Dermis blood vessel endothelial cell (primary cell): ENCODE measurements at regions not wholly inside any gene's neighbourhood (a gene's known extent, or its start where the extent isn't known, plus 50 kb on each side); places are given as distances from the start of the nearest gene placed in this dataset.
"Not testable (repeated sequence)": the region's sequence is repeated elsewhere in the genome, so short reads cannot be mapped to it uniquely, and the experiment has no call there.

Source experiments
- DNase-seq: peaks from one replicate; pipeline ENCODE4 v3.0.0; 2010

- DNase-seq, result no peak
These were observed 155.4 kb upstream of the FAM241A start for GRCh38 chr4:111989817-111990216.

DNA sequence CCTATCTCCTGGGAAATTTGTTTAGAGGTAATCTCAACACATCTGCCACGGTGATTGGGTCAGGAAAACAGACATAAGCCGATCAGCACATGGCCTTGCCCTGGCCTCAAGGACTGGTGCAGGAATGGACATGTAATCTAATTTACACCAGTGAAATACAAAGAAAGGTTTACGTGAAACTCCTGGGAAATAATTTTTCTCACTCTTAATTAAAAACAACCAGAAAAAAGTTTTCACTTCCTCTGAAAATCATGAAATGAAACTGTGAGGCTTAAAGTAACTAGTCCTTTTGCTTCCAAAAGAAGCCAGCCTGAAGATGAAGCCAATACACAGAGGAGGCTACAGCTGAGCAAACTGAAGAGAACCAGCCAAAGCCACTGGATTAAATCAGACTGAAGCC lies 154.1 kb upstream of the FAM241A start:
- DNase-seq, result no peak

DNA sequence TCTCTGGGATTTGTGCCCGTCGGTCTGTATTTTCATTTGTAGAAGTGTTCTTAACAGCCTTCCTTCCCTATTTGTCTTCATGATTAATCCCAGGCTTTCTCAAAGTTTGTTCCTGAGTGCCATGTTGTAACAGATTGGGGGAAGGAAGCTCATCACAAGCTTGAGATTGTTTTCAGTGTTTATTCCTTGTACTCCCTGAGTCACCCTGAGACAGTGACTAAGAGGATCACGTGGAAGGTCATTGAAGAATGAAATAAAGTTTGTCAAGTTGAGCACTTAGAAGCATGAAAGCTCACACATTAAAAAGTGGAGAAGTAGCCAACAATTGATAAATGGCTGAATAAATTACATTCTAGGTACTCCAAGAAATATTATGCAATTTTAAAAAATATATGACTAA lies 153.5 kb upstream of the FAM241A start:
- peak; percentile 47 for DNase-seq

- DNase-seq, result no peak
These were observed 152.7 kb upstream of the FAM241A start for GRCh38 chr4:111992351-111993168.

GRCh38 chr4:111994392-111994791 lies 150.9 kb upstream of the FAM241A start:
- DNase-seq, result no peak

GRCh38 chr4:111997785-111998184 lies 147.5 kb upstream of the FAM241A start:
- no peak for DNase-seq

- DNase-seq, result no peak
These were observed 145.5 kb upstream of the FAM241A start for GRCh38 chr4:111999801-112000200.

DNA sequence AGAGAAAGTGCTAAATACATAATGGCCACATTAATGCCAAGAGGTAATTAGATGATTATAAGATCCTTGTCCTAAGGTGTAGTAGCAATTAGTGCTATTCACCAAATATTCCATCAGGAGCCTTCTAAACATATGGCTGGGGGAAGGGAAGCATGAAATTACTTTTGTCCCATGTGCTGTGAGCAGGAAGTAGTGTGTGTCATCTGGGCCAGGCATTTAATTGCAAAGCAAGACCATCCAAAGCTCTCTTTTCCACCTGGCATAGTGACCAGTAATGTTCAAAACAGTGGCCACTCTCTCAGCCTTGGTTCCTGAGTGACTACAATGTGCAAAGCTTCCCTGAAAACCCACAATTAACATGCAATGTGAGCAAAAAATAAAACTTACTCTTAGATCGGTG lies 144.2 kb upstream of the FAM241A start:
- DNase-seq, result no peak

DNA sequence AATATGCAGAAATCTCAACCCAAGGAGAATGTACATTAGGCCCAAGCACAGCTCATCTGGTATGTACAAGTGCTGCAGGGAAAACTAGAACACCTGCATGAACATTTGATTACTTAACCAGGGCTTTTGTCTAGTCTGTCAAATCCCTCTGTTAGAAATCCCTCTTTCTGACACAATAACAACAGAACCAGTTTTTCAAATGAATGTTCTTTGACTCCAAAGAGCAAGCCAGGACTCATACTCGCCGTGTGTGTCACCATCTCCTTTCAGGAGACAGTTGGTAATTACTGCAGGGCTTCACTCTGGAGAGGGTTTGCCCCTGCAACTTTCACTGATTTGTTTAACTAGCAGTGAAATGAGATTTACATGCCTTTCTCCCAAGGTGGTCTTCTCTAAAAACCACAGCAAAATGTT lies 143.0 kb upstream of the FAM241A start:
- DNase-seq, result no peak

- DNase-seq, result no peak
These were observed 141.9 kb upstream of the FAM241A start for GRCh38 chr4:112003231-112003907.

- DNase-seq, result no peak
These were observed 140.2 kb upstream of the FAM241A start for GRCh38 chr4:112005027-112005426.

DNA sequence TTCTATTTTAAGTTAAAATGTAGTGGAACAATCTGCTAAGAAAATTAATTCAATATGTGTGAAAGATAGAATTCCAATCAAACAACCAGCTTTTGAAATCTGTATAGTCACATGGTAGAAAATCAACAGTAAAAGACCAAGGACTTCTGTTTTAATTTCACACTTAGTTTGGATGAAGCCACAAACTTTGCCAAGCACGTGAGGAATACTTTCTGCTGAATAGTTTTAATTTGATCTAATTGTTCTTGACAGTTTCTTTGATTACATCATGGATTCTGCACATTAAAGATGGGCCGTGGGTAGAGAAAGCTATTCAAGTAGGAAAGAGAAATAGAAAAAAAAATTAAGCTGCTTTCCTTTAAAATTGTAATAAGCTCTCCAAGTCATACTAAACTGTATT lies 137.9 kb upstream of the FAM241A start:
- no peak for DNase-seq

DNA sequence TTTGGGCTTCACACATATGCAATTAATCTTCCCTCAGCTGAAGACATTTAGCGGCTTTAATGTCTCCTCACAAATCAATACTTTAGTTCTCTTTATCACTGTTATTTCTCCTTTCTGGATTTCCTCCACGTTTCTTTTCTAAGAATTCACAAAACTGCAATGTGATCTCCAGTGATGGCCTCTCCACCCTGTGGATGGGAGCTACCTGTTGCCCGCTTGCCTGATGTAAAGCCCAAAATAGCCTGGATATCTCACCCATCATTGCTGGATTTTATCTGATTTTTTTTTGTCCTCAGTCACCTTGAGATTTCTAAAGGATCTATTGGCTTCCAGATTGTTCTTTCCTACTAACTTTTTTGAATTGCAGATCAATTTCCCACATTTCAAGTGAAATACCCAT lies 129.3 kb upstream of the FAM241A start:
- no peak for DNase-seq

GRCh38 chr4:112023402-112023950 lies 121.8 kb upstream of the FAM241A start:
- no peak for DNase-seq

DNA sequence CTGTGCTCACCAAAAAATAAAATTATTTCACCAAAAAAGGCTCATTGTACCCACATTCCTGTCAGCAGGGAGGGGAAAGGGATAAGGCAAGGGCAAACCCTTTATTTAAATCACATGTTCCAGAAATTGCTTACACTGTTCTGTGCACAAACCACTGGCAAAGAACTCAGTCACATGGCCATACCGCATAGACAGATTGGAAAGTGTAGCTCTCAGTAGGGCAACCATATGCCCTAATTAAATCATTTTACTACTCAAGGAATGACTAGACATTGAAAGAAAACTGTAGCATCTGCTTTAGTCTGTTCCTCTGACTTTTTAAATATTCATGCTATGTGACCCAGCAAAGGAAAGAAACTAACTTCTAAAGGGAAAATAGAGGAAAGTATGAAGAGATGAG lies 119.2 kb upstream of the FAM241A start:
- no peak for DNase-seq

DNA sequence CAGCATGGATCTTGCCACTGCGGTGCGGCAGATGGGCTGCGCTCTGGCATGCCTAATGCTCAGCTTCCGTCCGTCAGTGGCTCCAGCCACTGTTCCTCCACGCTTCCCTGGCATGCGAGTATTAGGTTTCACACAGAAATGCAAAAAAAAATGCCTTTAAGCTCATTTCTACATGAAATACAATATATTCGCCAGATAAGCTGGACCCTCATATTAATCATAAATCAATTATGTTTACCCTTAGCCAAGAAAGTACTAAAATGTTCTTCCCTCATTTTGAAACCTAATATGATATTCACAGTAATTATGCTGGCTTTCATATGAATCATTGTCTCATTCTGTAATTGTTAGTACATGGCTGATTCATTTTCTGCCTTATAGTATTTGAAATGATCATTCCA lies 115.5 kb upstream of the FAM241A start:
- no peak for DNase-seq

DNA sequence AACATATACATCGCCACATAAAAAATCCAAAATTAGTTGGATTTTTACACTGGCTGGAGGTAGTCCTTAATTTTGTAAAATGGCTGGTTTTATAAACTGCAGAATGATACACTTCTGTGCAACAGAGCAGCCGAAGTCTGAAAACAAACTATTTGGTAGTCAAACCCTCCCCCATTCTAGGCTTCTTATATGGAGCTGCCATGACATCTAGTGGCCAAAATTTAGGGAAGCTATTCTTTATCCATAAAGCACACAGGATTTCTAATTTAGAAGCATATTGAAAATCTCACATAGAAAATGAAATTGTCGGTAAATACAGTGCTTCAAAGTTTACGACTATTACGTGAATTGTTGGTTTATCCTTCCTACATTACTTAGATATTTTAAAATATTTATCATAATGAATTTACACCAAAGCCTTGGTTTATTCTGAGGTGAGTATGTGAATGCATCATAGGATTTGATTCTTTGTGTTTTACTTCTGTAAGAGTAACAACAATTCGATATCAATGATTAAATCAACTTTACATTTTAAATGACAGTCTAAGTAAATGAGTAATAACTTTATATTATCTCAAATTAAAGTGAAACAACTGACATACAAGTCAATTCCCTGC lies 113.4 kb upstream of the FAM241A start:
- DNase-seq, result peak; percentile 71

GRCh38 chr4:112036886-112037285 lies 108.4 kb upstream of the FAM241A start:
- DNase-seq, result no peak

DNA sequence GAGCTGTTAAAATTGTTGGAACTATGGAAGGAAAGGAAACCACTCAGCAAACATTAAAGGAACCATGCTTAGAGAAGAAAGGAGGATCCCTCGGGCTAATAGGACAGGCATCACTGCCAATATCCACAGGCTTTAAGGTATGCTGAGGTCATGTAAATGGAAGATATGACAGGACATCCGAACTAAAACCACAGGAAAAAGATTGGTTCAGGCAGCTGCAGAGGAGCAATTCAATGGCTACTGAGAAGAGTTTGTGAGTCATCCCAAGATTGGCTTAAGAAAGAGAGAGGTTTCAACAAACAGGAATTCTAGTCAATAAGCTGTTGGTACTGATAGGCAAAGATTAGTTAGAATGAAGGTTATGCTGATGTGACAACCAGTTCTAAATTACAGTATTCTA lies 106.4 kb upstream of the FAM241A start:
- DNase-seq, result peak; percentile 32

GRCh38 chr4:112049119-112049518 lies 96.1 kb upstream of the FAM241A start:
- DNase-seq, result not testable (repeated sequence)

DNA sequence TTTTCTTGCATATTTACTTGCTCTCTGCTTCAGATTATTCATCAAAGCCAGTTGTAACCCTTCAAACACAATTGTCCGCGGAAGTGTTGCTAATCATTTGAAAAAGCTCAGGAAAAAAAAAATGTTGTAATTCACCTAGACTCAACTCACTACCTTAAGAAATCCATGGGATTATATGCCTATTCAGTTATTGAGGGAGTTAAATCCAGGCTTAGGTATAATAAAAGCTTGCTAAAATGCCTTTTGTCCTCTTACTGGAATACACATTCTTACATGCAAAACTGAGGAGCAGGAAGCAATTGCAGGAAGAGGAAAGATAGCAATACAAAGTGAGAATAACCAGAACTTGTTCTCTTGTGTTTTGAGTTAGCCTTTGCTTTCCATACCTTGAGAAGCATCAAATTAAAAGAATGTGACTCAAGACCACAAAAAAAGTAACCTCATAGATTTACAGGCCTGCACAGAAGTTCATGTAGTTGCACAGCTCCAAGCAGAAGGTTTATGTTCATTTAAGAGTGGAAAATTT lies 91.4 kb upstream of the FAM241A start:
- DNase-seq, result no peak

GRCh38 chr4:112055100-112055499 lies 90.2 kb upstream of the FAM241A start:
- no peak for DNase-seq

- DNase-seq, result no peak
These were observed 87.8 kb upstream of the FAM241A start for GRCh38 chr4:112057470-112057869.
